Right ventricle myocardium inferior (tissue), 1 donor: ENCODE measurements at regions not wholly inside any gene's neighbourhood (a gene's known extent, or its start where the extent isn't known, plus 50 kb on each side); places are given as distances from the start of the nearest gene placed in this dataset.

Experiments
- ATAC-seq: fragments of 200-7000 bp; cut with Tn5 transposase; one replicate; pipeline ENCODE4 v1.9.1; 2020; ENCODE audit warnings: mild to moderate bottlenecking, moderate library complexity
- DNase-seq: peaks from one replicate; pipeline ENCODE4 v3.0.0; 2021; ENCODE audit errors: missing footprints
- intact Hi-C: fragments of 100-400 bp; cut with DNase I; formaldehyde crosslinking; loops from one replicate; pipeline ENCODE4 v1.11.0; 2022
- donor health status: DM: no; HTN: yes; CAD: no; lungs with severe emphysema.

GRCh38 chr5:4252385-4252784 is 656.8 kb downstream of the IRX1 start:
- intact Hi-C loops: no loop called here
- no peak for ATAC-seq

GRCh38 chr5:4254736-4255135 is 659.1 kb downstream of the IRX1 start:
- no peak for DNase-seq
- ATAC-seq: no peak

More at GRCh38 chr5:4252385-4252784, 656.8 kb downstream of the IRX1 start:
- no peak for DNase-seq

GRCh38 chr5:4255441-4255840 is 659.8 kb downstream of the IRX1 start:
- intact Hi-C loops: no loop called here
- ATAC-seq (no peak), DNase-seq (no peak)

More at GRCh38 chr5:4254736-4255135, 659.1 kb downstream of the IRX1 start:
- intact Hi-C loops: no loop called here

- no peak for ATAC-seq
- intact Hi-C loops: no loop called here
- DNase-seq: no peak
Measured at GRCh38 chr5:4258170-4258569, 662.5 kb downstream of the IRX1 start.

GRCh38 chr5:4271193-4271592 is 675.6 kb downstream of the IRX1 start:
- DNase-seq: no peak
- intact Hi-C loops: no loop called here

GRCh38 chr5:4275232-4275631 is 679.6 kb downstream of the IRX1 start:
- DNase-seq (no peak), ATAC-seq (no peak)
- intact Hi-C loops: no loop called here

More at GRCh38 chr5:4271193-4271592, 675.6 kb downstream of the IRX1 start:
- no peak for ATAC-seq

GRCh38 chr5:4294878-4295277 is 699.2 kb downstream of the IRX1 start:
- no peak for ATAC-seq
- intact Hi-C loops: loop anchor here (5.0 kb wide), 1 partner anchor 688 kb away; no protein-coding TSS in a partner anchor

GRCh38 chr5:4295663-4296339 is 700.2 kb downstream of the IRX1 start:
- intact Hi-C loops: no loop called here
- DNase-seq (no peak), ATAC-seq (peak; percentile 61)

More at GRCh38 chr5:4294878-4295277, 699.2 kb downstream of the IRX1 start:
- DNase-seq: no peak

- intact Hi-C loops: no loop called here
- no peak for ATAC-seq
Measured at GRCh38 chr5:4306057-4306456, 710.4 kb downstream of the IRX1 start.

GRCh38 chr5:4309026-4309425 is 713.4 kb downstream of the IRX1 start:
- no peak for ATAC-seq
- DNase-seq: no peak
- intact Hi-C loops: no loop called here

More at GRCh38 chr5:4306057-4306456, 710.4 kb downstream of the IRX1 start:
- DNase-seq: no peak

GRCh38 chr5:4313138-4313537 is 717.5 kb downstream of the IRX1 start:
- DNase-seq: no peak
- ATAC-seq: no peak
- intact Hi-C loops: loop anchor here (10.0 kb wide), 1 partner anchor 1988 kb away; no protein-coding TSS in a partner anchor

GRCh38 chr5:4319478-4320128 is 724.0 kb downstream of the IRX1 start:
- intact Hi-C loops: loop anchor here (10.0 kb wide), 1 partner anchor 1995 kb away; no protein-coding TSS in a partner anchor
- no peak for DNase-seq
- no peak for ATAC-seq

GRCh38 chr5:4330327-4330726 is 734.7 kb downstream of the IRX1 start:
- no peak for DNase-seq
- intact Hi-C loops: no loop called here
- no peak for ATAC-seq

GRCh38 chr5:4335078-4335477 is 739.4 kb downstream of the IRX1 start:
- intact Hi-C loops: no loop called here
- DNase-seq: no peak
- no peak for ATAC-seq

GRCh38 chr5:4337519-4337918 is 741.9 kb downstream of the IRX1 start:
- intact Hi-C loops: no loop called here
- ATAC-seq (no peak), DNase-seq (no peak)

- intact Hi-C loops: no loop called here
- ATAC-seq (no peak), DNase-seq (no peak)
Measured at GRCh38 chr5:4339949-4340348, 744.3 kb downstream of the IRX1 start.

GRCh38 chr5:4345850-4346249 is 750.2 kb downstream of the IRX1 start:
- intact Hi-C loops: no loop called here
- ATAC-seq (no peak), DNase-seq (no peak)

GRCh38 chr5:4348423-4348822 is 752.8 kb downstream of the IRX1 start:
- intact Hi-C loops: no loop called here
- DNase-seq: no peak
- ATAC-seq: no peak

GRCh38 chr5:4348919-4349318 is 753.3 kb downstream of the IRX1 start:
- DNase-seq (no peak), ATAC-seq (no peak)
- intact Hi-C loops: no loop called here

GRCh38 chr5:4356201-4356600 is 760.6 kb downstream of the IRX1 start:
- ATAC-seq: no peak
- intact Hi-C loops: no loop called here
- DNase-seq: no peak
